Fibroblast of lung (primary cell): ENCODE measurements at regions not wholly inside any gene's neighbourhood (a gene's known extent, or its start where the extent isn't known, plus 50 kb on each side); places are given as distances from the start of the nearest gene placed in this dataset.

Experiments used
- EZH2 ChIP-seq: IDR thresholded peaks from 2 replicates; pipeline ENCODE4 v1.5.1; 2012; ENCODE audit warnings: low read length, control low read depth, mild to moderate bottlenecking; ENCODE audit errors: missing control alignments
- TF ChIP-seq, protein P1 (sequence below), 2 donors: IDR thresholded peaks in 1 of 2; conservative IDR thresholded peaks in 1 of 2; 1 replicate in 1 of 2; 2 replicates in 1 of 2; pipeline ENCODE4 v1.5.1; 2011 to 2012; ENCODE audit warnings: low read length in 2 of 2, control low read depth in 1 of 2, inconsistent platforms in 1 of 2, low read depth in 1 of 2, mild to moderate bottlenecking in 1 of 2

GRCh38 chr9:75448281-75448680, 360.0 kb downstream of the OSTF1 start:
- TF ChIP-seq, protein P1, sequence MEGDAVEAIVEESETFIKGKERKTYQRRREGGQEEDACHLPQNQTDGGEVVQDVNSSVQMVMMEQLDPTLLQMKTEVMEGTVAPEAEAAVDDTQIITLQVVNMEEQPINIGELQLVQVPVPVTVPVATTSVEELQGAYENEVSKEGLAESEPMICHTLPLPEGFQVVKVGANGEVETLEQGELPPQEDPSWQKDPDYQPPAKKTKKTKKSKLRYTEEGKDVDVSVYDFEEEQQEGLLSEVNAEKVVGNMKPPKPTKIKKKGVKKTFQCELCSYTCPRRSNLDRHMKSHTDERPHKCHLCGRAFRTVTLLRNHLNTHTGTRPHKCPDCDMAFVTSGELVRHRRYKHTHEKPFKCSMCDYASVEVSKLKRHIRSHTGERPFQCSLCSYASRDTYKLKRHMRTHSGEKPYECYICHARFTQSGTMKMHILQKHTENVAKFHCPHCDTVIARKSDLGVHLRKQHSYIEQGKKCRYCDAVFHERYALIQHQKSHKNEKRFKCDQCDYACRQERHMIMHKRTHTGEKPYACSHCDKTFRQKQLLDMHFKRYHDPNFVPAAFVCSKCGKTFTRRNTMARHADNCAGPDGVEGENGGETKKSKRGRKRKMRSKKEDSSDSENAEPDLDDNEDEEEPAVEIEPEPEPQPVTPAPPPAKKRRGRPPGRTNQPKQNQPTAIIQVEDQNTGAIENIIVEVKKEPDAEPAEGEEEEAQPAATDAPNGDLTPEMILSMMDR (conservative IDR thresholded peaks at IDR 0.05 in 1 of 2, IDR thresholded peaks at IDR 0.05 in 1 of 2; ENCODE audit: low read depth in 1 of 2, low read length in 2 of 2), result no peak
- no peak for TF ChIP-seq EZH2
